GM23338 (cell line): ENCODE measurements at regions not wholly inside any gene's neighbourhood (a gene's known extent, or its start where the extent isn't known, plus 50 kb on each side); places are given as distances from the start of the nearest gene placed in this dataset.
A peak's percentile ranks its signal among the peaks of the same experiment; 100 is the strongest.

Experiments
- ATAC-seq: fragments of 200-7000 bp; cut with Tn5 transposase; 3 replicates; pipeline ENCODE4 v1.9.1; 2020
- DNase-seq: peaks from one replicate; pipeline ENCODE4 v3.0.0-alpha.2; 2015; ENCODE audit warnings: low spot score
- H2AFZ ChIP-seq: fragments of 200-600 bp; sonication (generic); 2 replicates; pipeline ENCODE4 v1.8.0; 2016; ENCODE audit warnings: antibody characterized with exemption, mild to moderate bottlenecking, moderate library complexity
- H3F3A ChIP-seq: fragments of 200-600 bp; sonication (generic); replicated peaks from 2 replicates; pipeline ENCODE4 v1.8.0; 2017; ENCODE audit warnings: antibody characterized with exemption, mixed run types, low read depth
- H3K27ac ChIP-seq: fragments of 200-600 bp; sonication (generic); 2 replicates; pipeline ENCODE4 v1.6.1; 2016; ENCODE audit warnings: low read depth
- H3K27me3 ChIP-seq: fragments of 200-600 bp; sonication (generic); 2 replicates; pipeline ENCODE4 v1.8.0; 2016; ENCODE audit warnings: mild to moderate bottlenecking, mixed run types, moderate library complexity; ENCODE audit not compliant: insufficient read depth
- H3K36me3 ChIP-seq: fragments of 200-600 bp; sonication (generic); 2 replicates; pipeline ENCODE4 v1.8.0; 2016; ENCODE audit warnings: mild to moderate bottlenecking; ENCODE audit not compliant: insufficient read depth
- H3K4me1 ChIP-seq: fragments of 200-600 bp; sonication (generic); 2 replicates; pipeline ENCODE4 v1.8.0; 2016; ENCODE audit warnings: mild to moderate bottlenecking, moderate library complexity; ENCODE audit not compliant: insufficient read depth
- H3K4me2 ChIP-seq: fragments of 200-600 bp; sonication (generic); 2 replicates; pipeline ENCODE4 v1.7.1; 2017; ENCODE audit warnings: mixed run types
- H3K4me3 ChIP-seq: fragments of 200-600 bp; sonication (generic); 2 replicates; pipeline ENCODE4 v1.6.1; 2016; ENCODE audit warnings: mixed run types
- H3K79me2 ChIP-seq: fragments of 200-600 bp; sonication (generic); replicated peaks from 2 replicates; pipeline ENCODE4 v1.8.0; 2017; ENCODE audit warnings: mild to moderate bottlenecking; ENCODE audit not compliant: insufficient read depth
- H3K9me2 ChIP-seq: fragments of 200-600 bp; sonication (generic); 2 replicates; pipeline ENCODE4 v1.8.0; 2017; ENCODE audit not compliant: insufficient read depth
- H4K20me1 ChIP-seq: fragments of 200-600 bp; sonication (generic); replicated peaks from 2 replicates; pipeline ENCODE4 v1.8.0; 2017; ENCODE audit warnings: mild to moderate bottlenecking; ENCODE audit not compliant: insufficient read depth
- H3K27ac Mint-ChIP-seq: 2 replicates; pipeline ENCODE4 v1.8.0; 2020; ENCODE audit warnings: inconsistent platforms, mild to moderate bottlenecking, moderate library complexity, mixed read lengths
- H3K27me3 Mint-ChIP-seq: 3 replicates; pipeline ENCODE4 v1.8.0; 2022; ENCODE audit warnings: low read depth, mild to moderate bottlenecking, moderate library complexity, mixed read lengths, inconsistent platforms; ENCODE audit not compliant: insufficient read depth, poor library complexity
- H3K36me3 Mint-ChIP-seq: 3 replicates; pipeline ENCODE4 v1.8.0; 2021; ENCODE audit warnings: low read depth, mild to moderate bottlenecking, inconsistent platforms, moderate library complexity, mixed read lengths
- H3K4me1 Mint-ChIP-seq: 3 replicates; pipeline ENCODE4 v1.8.0; 2020; ENCODE audit warnings: mild to moderate bottlenecking, inconsistent platforms, mixed read lengths
- H3K4me3 Mint-ChIP-seq: 3 replicates; pipeline ENCODE4 v1.8.0; 2021; ENCODE audit warnings: moderate library complexity, mild to moderate bottlenecking, inconsistent platforms, mixed read lengths
- H3K9me3 Mint-ChIP-seq: 3 replicates; pipeline ENCODE4 v1.8.0; 2020; ENCODE audit warnings: moderate library complexity, mild to moderate bottlenecking, inconsistent platforms, mixed read lengths
- CTCF ChIP-seq, 2 experiments: fragments of 200-600 bp in 1 of 2; sonication (generic) in 1 of 2; conservative IDR thresholded peaks; 2 replicates each; pipeline versions ENCODE4 v1.5.1 to v1.6.1; 2016 to 2017; ENCODE audit warnings: antibody characterized with exemption in 2 of 2, low read depth in 2 of 2, mild to moderate bottlenecking in 2 of 2, moderate library complexity in 1 of 2
- ETS1 ChIP-seq: IDR thresholded peaks from 2 replicates; pipeline ENCODE4 v1.6.1; 2016; ENCODE audit warnings: antibody characterized with exemption
- EZH2 ChIP-seq: fragments of 200-600 bp; sonication (generic); IDR thresholded peaks from one replicate; pipeline ENCODE4 v1.8.0; 2017; ENCODE audit warnings: antibody characterized with exemption, mild to moderate bottlenecking, low read depth; ENCODE audit not compliant: unreplicated experiment
- EZH2phosphoT487 ChIP-seq: fragments of 200-600 bp; sonication (generic); IDR thresholded peaks from one replicate; pipeline ENCODE4 v1.8.1; 2018; ENCODE audit warnings: antibody characterized with exemption; ENCODE audit not compliant: unreplicated experiment
- NANOG ChIP-seq: IDR thresholded peaks from 2 replicates; pipeline ENCODE4 v1.6.1; 2016; ENCODE audit warnings: antibody characterized with exemption, borderline replicate concordance
- POLR2AphosphoS5 ChIP-seq: IDR thresholded peaks from 2 replicates; pipeline ENCODE4 v1.6.1; 2016; ENCODE audit warnings: antibody characterized with exemption, low read depth
- STAT1 ChIP-seq: IDR thresholded peaks from one replicate; pipeline ENCODE4 v1.6.1; 2016; ENCODE audit warnings: antibody characterized with exemption; ENCODE audit not compliant: unreplicated experiment
- ZNF331 ChIP-seq: fragments of 250-450 bp; sonication (Bioruptor Pico); IDR thresholded peaks from 2 replicates; pipeline ENCODE4 v1.5.0; 2020; ENCODE audit warnings: low read depth, mild to moderate bottlenecking, moderate library complexity

GRCh38 chr12:62192180-62192902 lies 67.9 kb upstream of the USP15 start:
- peaks cover 12% of the 10 kb centered on the region for H3K9me3 Mint-ChIP-seq
- Histone ChIP-seq H3K27ac (no peak overlapping the region), H3K79me2 (no peaks in the 10 kb centered on the region), H3K36me3 (no peaks in the 10 kb centered on the region), H3K9me2 (no peaks in the 10 kb centered on the region), H3K4me2 (peak overlapping the region; percentile 80), H3K4me3 (peak overlapping the region; percentile 59), H3K27me3 (peaks cover 42% of the 10 kb centered on the region), H4K20me1 (no peaks in the 10 kb centered on the region), H3F3A (no peaks in the 10 kb centered on the region), H3K4me1 (peaks cover 15% of the 10 kb centered on the region), H2AFZ (peak overlapping the region; percentile 97)
- peaks cover 24% of the 10 kb centered on the region for H3K4me1 Mint-ChIP-seq
- DNase-seq (peak; percentile 93), ATAC-seq (peak; percentile 76)
- H3K4me3 Mint-ChIP-seq, result peak overlapping the region; percentile 81
- H3K27ac Mint-ChIP-seq, result no peak overlapping the region
- H3K36me3 Mint-ChIP-seq, result peaks cover 7% of the 10 kb centered on the region
- peaks cover 31% of the 10 kb centered on the region for H3K27me3 Mint-ChIP-seq
- no peak for TF ChIP-seq NANOG
- no peak for TF ChIP-seq ETS1
- TF ChIP-seq CTCF (conservative IDR thresholded peaks at IDR 0.05; ENCODE audit: low read depth in 2 of 2), result peak; percentile 84 to 91
- no peak for TF ChIP-seq STAT1
- no peak for TF ChIP-seq EZH2phosphoT487
- TF ChIP-seq ZNF331 (CRISPR knock-in tag), result no peak
- no peak for TF ChIP-seq POLR2AphosphoS5
- TF ChIP-seq EZH2, result peak; percentile 64

- DNase-seq (no peak), ATAC-seq (no peak)
- Mint-ChIP-seq H3K4me3 (peak overlapping the region; percentile 81), H3K27ac (no peak overlapping the region), H3K27me3 (peaks cover 31% of the 10 kb centered on the region), H3K9me3 (peaks cover 17% of the 10 kb centered on the region), H3K36me3 (peaks cover 10% of the 10 kb centered on the region), H3K4me1 (peaks cover 24% of the 10 kb centered on the region)
- H3K4me2 ChIP-seq, result peak overlapping the region; percentile 80; the same call in 1 of the 2 replicates
- TF ChIP-seq EZH2, result no peak
- no peaks in the 10 kb centered on the region for H3K36me3 ChIP-seq
- H3K4me1 ChIP-seq, result peaks cover 15% of the 10 kb centered on the region
- peak overlapping the region; percentile 59; the same call in 1 of the 2 replicates for H3K4me3 ChIP-seq
- H3K79me2 ChIP-seq, result no peaks in the 10 kb centered on the region
- peaks cover 42% of the 10 kb centered on the region for H3K27me3 ChIP-seq
- H4K20me1 ChIP-seq, result no peaks in the 10 kb centered on the region
- peak overlapping the region; percentile 1; the same call in 1 of the 2 replicates for H2AFZ ChIP-seq
- no peaks in the 10 kb centered on the region for H3K9me2 ChIP-seq
- no peaks in the 10 kb centered on the region for H3F3A ChIP-seq
- no peak overlapping the region for H3K27ac ChIP-seq
Observed at GRCh38 chr12:62192903-62193250, 67.3 kb upstream of the USP15 start.
